ENCODE measurements at regions not wholly inside any gene's neighbourhood (a gene's known extent, or its start where the extent isn't known, plus 50 kb on each side); places are given as distances from the start of the nearest gene placed in this dataset.

DNA sequence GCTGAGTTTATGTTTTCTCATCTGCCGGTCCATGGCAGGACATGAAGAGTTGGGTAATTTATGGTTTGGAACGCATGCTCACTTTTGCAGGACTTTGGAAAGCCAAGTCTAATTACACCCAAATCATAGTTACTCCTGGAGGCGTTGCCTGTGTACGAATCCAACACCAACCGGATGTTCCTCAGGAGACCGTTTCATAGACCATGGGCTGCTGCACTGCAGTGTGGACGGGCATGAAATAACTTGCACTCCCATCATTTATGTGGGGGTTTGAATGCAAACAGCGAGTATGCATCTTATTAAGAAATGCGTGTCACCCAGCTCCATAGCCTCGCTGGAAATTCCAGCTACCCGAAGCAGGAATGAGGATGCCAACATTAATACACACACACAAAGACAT lies 96.1 kb upstream of the IRX2 start:
- Histone ChIP-seq H3K27me3 (no peaks in the 10 kb centered on the region), H3K4me1 (no peaks in the 10 kb centered on the region), H3K36me3 (no peaks in the 10 kb centered on the region), H3K27ac (no peak overlapping the region), H3K4me3 (no peak overlapping the region), H3K9me3 (no peaks in the 10 kb centered on the region)
- intact Hi-C loops (cut with DNase I; ENCODE audit: low total_unique reads): no loop called here
- DNase-seq (ENCODE audit: low spot score in 2 of 2): no peak
- no peak for TF ChIP-seq POLR2AphosphoS5 (IDR thresholded peaks at IDR 0.05)

DNA sequence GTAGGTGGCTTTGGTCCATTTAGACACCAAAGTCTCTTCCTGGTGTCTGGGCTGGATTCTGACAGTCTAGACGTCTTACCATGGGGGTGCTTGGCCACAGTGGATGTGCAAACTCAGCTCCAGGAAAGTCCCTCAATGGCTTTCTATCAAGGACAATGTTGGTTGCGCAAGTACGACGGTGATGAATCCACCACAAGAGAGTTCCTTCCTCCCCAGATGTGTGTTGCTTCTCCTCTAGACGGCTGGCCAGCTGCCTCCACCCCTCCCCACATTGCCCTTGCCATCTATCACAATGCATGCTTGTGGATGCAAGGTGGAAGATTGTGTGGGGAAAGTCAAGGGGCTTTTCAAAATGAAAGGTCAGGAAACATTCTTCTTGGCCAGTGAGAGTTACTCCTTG lies 89.7 kb upstream of the IRX2 start:
- Histone ChIP-seq H3K27me3 (no peaks in the 10 kb centered on the region), H3K4me1 (no peaks in the 10 kb centered on the region), H3K4me3 (no peak overlapping the region), H3K36me3 (no peaks in the 10 kb centered on the region), H3K9me3 (no peaks in the 10 kb centered on the region), H3K27ac (no peak overlapping the region)
- DNase-seq (ENCODE audit: low spot score in 2 of 2): no peak
- intact Hi-C loops (cut with DNase I; ENCODE audit: low total_unique reads): no loop called here
- no peak for TF ChIP-seq POLR2A (IDR thresholded peaks at IDR 0.05)
- TF ChIP-seq, protein P1, sequence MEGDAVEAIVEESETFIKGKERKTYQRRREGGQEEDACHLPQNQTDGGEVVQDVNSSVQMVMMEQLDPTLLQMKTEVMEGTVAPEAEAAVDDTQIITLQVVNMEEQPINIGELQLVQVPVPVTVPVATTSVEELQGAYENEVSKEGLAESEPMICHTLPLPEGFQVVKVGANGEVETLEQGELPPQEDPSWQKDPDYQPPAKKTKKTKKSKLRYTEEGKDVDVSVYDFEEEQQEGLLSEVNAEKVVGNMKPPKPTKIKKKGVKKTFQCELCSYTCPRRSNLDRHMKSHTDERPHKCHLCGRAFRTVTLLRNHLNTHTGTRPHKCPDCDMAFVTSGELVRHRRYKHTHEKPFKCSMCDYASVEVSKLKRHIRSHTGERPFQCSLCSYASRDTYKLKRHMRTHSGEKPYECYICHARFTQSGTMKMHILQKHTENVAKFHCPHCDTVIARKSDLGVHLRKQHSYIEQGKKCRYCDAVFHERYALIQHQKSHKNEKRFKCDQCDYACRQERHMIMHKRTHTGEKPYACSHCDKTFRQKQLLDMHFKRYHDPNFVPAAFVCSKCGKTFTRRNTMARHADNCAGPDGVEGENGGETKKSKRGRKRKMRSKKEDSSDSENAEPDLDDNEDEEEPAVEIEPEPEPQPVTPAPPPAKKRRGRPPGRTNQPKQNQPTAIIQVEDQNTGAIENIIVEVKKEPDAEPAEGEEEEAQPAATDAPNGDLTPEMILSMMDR (IDR thresholded peaks at IDR 0.05): no peak
- TF ChIP-seq POLR2AphosphoS5 (IDR thresholded peaks at IDR 0.05): no peak

DNA sequence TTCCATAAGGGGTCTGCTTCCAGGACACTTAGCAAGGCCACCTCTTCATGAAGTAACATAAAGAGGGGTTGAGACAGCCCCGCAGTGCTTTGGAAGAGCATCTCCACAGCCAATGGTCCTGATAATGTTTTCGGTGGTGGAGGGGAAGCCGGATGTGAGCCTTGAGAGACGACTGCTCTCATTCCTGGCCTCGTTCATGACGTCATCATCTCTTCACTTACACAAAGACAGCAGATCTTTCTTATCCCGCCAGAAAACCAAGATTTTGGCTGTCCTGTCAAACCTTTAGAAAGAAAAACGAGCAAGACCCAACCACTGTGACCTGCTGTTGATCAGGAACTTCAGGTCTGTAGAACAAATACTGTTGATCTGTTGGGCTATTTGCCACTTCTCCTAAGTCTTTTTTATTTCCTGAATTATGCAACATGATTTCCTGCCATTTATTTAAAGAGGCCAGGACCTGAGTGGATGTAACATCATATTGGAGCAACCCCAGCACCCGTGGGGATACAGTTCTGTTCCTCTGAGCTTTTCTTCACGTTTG lies 89.0 kb upstream of the IRX2 start:
- no peak for DNase-seq (ENCODE audit: low spot score in 2 of 2)
- TF ChIP-seq, protein P1 (IDR thresholded peaks at IDR 0.05): no peak
- no peak for TF ChIP-seq POLR2A (IDR thresholded peaks at IDR 0.05)
- TF ChIP-seq POLR2AphosphoS5 (IDR thresholded peaks at IDR 0.05): no peak
- Histone ChIP-seq H3K27me3 (no peaks in the 10 kb centered on the region), H3K4me1 (no peaks in the 10 kb centered on the region), H3K4me3 (no peak overlapping the region), H3K36me3 (no peaks in the 10 kb centered on the region), H3K9me3 (no peaks in the 10 kb centered on the region), H3K27ac (no peak overlapping the region)
- intact Hi-C loops (cut with DNase I; ENCODE audit: low total_unique reads): no loop called here

DNA sequence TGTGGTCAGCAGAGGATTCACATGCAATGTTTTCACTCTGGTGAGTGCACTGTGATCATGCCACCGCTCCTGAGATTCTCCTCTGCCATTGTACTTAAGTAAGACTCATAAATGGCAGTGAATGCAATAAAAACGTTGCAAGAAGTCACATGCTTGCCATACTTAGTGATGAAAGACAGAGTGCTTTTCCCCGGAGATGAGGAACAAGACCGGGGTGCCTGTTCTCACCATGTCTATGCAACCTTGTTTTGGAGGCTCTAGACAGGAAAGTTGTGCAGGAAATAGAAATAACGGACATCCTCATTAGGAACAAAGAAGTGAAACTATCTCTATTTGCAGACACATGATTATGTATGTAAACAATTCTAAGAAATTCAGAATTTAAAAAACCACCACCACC lies 84.7 kb upstream of the IRX2 start:
- TF ChIP-seq POLR2AphosphoS5 (IDR thresholded peaks at IDR 0.05) (no peak), POLR2A (IDR thresholded peaks at IDR 0.05) (no peak)
- TF ChIP-seq, protein P1 (IDR thresholded peaks at IDR 0.05): no peak
- no peaks in the 10 kb centered on the region for H3K9me3 ChIP-seq
- no peak for DNase-seq (ENCODE audit: low spot score in 2 of 2)
- no peaks in the 10 kb centered on the region for H3K36me3 ChIP-seq
- H3K27ac ChIP-seq: no peak overlapping the region
- no peaks in the 10 kb centered on the region for H3K27me3 ChIP-seq
- intact Hi-C loops (cut with DNase I; ENCODE audit: low total_unique reads): no loop called here
- no peaks in the 10 kb centered on the region for H3K4me1 ChIP-seq
- no peak overlapping the region for H3K4me3 ChIP-seq

DNA sequence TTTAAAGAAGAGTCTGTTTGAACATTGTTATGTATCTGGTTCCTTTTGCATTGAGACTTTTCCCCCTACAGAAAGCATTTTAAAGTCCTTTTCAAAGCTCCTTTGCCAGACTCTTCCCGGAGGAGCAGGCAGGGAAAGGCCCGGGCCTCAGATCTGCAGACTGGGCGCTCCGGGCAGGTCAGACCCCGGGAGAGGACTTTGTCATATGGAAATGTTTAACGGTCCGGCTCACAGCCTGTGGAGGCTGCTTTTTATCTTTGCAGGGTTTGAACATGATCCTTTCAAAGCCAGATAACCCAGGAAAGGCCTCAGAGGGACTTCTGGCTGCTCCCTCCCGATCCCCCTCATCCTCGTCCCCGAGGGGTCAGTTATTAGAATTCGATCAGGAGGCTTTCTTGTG lies 82.1 kb upstream of the IRX2 start:
- DNase-seq (ENCODE audit: low spot score in 2 of 2): no peak
- Histone ChIP-seq H3K27me3 (no peaks in the 10 kb centered on the region), H3K4me1 (no peaks in the 10 kb centered on the region), H3K36me3 (no peaks in the 10 kb centered on the region), H3K9me3 (no peaks in the 10 kb centered on the region), H3K4me3 (no peak overlapping the region), H3K27ac (no peak overlapping the region)
- intact Hi-C loops (cut with DNase I; ENCODE audit: low total_unique reads): no loop called here
- TF ChIP-seq POLR2AphosphoS5 (IDR thresholded peaks at IDR 0.05) (no peak), POLR2A (IDR thresholded peaks at IDR 0.05) (no peak)
- TF ChIP-seq, protein P1 (IDR thresholded peaks at IDR 0.05): no peak

DNA sequence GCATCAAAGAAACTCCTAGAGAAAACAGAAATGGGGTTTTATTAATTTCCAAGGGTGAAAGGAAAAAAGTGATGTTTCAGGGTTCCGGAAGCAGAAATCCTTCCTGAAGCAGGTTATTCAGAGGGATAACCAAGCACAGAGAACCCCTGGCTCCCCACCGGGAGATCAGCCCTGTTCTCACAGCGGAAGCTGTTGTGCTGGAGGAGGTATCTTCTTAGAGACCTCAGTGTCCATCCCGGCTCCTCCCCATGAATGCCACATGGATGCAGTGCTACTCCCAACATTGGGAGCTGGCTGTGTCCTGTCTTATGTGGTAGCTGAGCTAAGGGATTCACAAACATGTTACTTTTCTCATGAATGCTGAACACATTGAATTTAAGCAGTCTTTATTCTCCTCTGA lies 80.9 kb upstream of the IRX2 start:
- no peak for TF ChIP-seq POLR2AphosphoS5 (IDR thresholded peaks at IDR 0.05)
- TF ChIP-seq, protein P1 (IDR thresholded peaks at IDR 0.05): no peak
- no peak for TF ChIP-seq POLR2A (IDR thresholded peaks at IDR 0.05)
- no peaks in the 10 kb centered on the region for H3K4me1 ChIP-seq
- no peak overlapping the region for H3K4me3 ChIP-seq
- no peaks in the 10 kb centered on the region for H3K36me3 ChIP-seq
- no peak overlapping the region for H3K27ac ChIP-seq
- no peak for DNase-seq (ENCODE audit: low spot score in 2 of 2)
- intact Hi-C loops (cut with DNase I; ENCODE audit: low total_unique reads): no loop called here
- H3K27me3 ChIP-seq: no peaks in the 10 kb centered on the region
- H3K9me3 ChIP-seq: no peaks in the 10 kb centered on the region

All from breast epithelium (tissue), 4 donors.